GM18508 (cell line): ENCODE measurements at regions not wholly inside any gene's neighbourhood (a gene's known extent, or its start where the extent isn't known, plus 50 kb on each side); places are given as distances from the start of the nearest gene placed in this dataset.

Experiments used
- ATAC-seq: cut with Tn5 transposase; IDR thresholded peaks from one replicate; pipeline ENCODE4 v1.9.1; 2021; ENCODE audit warnings: moderate number of reproducible peaks; ENCODE audit not compliant: insufficient read depth, unreplicated experiment

DNA sequence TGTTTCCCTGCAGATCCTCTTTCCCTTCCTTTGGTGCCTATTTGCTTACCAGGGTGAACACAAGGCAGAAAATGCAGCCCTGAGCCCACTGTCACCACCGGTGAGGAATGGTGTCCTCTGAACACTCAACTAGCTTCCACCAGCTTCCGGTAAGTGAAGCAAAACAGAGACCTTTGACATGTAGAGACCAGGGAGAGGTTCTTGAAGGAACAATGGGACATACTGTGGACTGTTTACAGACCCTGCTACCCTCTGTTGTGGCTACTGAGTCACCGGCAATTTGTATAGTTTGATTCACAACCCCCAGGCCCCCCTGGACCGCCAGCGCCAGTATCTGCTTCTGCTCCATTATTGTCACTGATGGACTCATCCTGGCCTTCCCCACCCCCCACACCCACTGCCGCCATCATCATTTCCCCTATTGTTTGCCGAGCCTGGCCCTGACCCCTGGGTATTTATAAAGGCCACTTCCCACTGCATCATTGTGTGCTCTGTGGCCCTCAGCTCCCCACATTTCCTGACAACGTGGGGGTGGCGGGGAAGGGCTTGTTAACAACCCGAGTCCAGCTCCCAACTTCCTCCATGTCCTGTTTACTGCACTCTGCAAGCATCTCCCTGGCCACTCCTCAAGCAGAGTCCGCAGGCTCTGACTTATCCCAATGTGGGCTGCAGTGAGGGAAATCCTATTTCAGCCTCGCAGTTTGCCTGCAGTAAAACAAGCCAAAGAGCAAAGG lies 252.9 kb downstream of the ETS1 start:
- no peak for ATAC-seq

DNA sequence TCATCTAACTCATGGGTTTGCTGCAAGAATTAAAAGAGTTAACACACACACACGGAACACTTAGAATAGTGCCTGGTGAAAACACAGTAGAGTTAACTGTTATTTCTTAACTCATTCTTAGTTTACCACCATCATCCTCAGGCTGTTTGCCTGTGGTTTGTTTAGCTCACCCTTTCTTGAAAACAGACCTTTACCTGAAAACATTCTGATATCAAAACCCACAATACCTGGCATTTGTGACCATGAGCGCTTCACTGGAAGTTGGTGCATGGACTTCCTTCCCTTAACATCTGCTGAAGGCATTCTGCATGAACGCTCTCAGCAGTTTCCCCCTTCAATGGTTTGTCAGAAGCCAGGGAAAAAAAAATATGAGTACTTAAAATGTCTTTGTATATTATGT lies 256.0 kb downstream of the ETS1 start:
- no peak for ATAC-seq

DNA sequence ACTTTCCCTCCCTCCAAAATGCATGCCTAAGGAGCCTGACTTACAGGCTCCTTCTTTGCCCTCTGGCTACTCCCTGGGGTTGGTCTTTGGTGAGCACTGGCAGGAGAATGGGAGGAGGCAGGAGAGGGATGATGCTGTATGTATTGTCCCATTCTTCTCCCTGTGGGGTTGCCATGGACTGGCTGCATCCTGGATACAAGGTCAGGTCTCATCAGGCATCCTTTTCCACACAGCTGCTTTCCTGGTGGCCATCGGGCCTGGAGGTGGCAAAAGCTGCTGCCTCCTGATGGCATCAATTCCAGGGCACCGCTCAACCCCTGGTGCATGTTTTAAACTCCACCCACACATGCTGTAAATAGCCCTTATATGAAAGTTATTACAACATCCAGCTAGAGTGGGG lies 257.2 kb downstream of the ETS1 start:
- ATAC-seq, result no peak

DNA sequence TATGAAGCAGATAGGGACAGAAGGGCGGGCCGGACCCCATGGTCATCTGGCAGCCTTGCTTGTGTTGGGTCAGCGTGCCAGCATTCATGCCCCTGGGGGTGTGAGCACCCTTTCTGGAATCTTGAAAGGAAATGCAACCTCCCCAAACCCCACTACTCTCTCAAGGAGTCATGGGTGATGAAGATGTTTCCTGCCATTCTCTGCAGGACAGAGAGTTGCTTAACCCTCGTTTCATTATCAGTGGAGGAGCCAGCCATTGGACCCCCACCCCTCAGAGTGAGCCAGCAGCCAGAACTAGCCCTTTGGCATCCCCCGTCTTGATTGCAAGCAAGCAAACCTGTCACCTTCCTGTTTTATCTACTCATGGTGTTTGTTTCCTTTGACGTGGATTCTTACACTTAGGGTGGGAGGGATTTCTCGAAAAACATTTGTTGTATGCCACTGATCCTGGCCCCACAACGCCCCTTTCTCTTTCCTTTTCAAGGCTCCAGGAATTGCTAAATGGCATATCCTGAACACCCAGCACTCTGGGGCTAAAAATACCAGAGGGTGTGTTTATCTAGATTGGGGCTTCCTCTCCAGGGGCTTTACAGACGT lies 258.3 kb downstream of the ETS1 start:
- no peak for ATAC-seq

DNA sequence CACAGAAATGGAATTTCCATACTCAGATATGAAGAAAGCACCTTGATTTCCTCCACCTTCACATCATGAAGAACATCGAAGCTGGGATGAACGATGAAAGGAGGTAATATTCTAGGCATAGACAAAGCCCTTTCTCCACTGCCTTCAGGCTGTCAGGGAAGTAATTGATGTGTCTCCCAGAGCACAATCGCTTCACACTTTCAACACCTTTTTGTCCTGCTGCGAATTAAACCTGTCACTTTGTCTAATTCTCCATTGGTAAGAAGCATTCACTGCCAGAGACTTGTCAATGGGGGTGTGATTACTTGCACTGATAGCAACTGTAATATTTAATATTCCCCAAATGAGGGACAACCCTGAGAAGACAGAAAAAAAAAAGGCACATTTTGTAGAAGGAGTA lies 260.1 kb downstream of the ETS1 start:
- ATAC-seq, result no peak

DNA sequence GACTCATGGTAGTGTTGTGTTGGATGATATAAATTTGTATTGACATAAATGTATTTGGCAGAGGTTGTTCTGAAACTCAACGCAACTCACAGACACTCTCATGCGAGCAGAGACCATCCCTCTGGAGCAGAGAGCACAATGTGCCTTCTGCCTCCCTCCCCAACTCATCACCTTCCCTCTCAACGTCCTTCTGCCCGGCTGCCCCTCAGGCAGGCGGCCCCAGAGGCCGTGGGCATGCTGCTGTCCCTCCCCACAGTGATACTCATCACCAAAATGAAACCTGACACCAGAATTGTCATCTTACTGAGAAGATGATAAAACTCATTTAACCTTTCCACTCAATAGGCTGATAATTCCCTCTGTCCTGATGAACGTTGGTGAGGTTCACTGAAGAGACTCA lies 260.6 kb downstream of the ETS1 start:
- ATAC-seq, result no peak

DNA sequence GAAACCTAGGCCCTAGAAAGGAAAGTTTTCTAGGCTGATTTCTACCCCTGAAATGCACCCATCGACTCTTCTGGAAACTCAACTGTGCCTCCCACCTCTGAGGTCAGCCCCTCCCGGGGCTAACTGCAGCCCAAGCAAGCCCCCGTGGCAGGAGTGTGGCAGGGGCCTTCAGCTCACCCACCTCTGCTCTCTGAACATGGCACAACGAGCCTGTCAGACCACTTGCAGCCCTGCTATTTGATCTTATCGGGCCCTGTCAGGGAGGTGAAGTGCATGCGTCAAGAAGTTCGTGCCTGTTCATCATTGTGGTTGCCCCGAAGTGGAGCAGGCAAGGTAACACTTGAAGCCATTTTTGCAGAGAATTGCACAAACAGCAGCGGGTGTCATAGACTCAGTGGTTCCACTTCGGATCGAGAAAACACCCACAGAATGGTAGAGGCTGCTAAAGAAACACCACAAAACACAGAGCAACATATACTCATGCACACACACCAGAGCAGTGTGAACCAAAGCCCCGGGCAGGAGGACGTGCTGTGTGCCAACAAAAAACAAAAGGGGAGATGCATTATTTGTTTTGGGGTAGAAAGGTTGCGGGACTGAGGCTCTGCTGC lies 262.7 kb downstream of the ETS1 start:
- no peak for ATAC-seq

DNA sequence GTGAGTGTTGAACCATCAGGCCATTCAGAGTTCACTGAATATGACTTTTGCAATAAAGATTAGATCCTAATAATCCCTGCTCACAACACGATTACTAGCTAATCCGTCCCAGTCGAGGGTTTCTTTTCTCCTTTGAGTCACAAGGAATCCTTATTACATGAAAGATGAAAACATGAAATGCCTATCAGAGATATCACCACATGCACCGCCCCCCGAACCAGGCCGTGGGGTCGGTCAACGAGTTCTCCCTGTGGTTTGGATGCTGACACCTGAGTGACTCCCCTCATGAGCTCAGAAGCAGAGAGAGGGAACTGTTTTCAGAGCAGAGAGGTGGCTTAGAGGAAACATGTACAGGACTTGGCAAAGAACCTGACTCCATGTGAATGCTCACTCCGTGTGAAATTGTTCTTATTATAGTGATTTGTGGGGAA lies 263.3 kb downstream of the ETS1 start:
- ATAC-seq, result no peak

DNA sequence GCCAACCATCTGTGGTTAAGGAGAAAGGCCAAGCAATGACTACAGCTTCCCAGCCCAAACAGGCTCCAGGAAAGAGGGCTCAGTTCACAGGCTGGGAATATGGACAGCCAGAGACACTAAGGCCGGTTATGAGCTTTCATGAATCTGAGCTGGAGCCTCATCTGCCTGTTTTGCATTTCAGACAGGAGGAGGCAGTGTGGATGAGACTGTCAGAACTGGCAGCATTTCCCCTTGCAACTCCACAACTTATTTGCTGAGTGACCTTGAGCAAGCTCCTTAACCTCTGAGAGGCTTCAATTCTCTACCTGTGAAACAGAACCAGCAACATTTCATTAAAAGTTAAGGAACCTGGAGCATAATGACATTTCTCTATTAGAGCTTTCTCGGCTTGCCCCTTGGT lies 264.0 kb downstream of the ETS1 start:
- ATAC-seq, result no peak

DNA sequence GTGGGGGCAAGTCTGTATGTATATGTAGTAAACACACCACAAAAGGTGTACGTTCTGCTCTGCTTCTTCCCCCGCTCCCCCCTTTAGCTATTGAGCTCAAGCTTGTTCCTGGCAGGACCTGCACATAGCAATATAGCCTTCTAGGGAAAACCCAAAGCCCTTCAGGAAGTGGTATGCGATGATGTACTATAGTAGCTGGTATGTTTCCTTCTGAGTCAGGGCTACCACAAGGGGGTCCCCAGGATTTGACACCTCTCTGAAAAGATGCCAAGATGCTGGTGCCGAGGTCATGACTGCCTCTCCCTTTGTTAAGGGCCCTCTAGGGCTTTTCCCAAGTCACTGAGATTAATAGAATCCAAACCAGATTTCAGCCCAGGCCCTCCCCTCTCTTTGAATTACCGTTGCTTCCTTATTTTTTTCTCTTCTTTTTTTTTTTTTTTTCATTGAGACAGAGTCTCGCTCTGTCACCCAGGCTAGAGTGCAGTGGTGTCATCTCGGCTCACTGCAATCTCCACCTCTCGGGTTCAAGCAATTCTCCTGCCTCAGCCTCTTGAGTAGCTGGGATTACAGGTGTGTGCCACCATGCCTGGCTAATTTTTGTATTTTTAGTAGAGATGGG lies 268.4 kb downstream of the ETS1 start:
- peak; percentile 93 for ATAC-seq

DNA sequence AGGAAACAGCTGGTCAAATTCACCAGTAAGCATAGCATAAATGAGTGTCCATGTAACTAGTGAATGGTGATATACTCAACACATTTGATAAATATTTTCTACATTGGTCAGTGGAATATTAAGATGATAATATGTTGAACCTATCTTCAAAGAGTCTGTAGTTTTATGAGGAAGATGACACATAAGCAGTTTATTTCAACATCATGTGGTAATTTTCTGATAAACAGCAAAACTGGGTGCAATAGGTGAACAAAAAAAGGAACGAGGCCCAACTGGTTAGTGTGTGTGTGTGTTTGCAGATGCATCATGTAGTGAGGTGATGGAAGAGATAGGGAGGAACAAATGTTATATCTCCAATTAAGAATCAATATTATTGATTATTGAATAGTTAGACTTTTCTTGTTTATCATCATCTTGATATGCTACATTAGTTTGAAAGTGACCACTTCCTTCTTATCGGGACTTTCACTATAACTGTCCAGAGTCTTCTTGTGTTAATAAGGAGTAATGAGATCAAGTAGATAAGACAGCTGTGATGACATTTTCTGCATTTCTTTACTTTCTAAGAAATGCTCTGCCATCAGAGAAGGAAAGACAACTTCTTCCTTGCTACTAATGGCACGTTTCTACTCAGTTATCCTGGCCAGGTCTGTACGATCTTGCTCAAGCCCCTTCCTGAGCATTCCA lies 270.7 kb downstream of the ETS1 start:
- ATAC-seq, result no peak

DNA sequence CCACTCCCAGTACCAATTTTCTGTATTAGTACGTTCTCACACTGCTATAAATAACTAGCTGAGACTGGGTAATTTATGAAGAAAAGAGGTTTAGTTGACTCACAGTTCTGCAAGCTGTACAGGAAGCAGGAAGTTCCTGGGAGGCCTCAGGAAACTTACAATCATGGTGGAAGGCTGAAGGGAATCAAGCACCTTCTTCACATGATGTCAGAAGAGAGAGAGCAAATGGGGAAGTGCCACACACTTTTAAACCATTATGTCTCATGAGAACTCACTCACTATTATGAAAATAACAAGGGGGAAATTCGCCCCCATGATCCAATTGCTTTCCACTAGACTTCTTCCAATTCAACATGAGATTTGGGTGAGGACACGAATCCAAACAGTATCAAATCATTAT lies 271.4 kb downstream of the ETS1 start:
- ATAC-seq, result no peak

DNA sequence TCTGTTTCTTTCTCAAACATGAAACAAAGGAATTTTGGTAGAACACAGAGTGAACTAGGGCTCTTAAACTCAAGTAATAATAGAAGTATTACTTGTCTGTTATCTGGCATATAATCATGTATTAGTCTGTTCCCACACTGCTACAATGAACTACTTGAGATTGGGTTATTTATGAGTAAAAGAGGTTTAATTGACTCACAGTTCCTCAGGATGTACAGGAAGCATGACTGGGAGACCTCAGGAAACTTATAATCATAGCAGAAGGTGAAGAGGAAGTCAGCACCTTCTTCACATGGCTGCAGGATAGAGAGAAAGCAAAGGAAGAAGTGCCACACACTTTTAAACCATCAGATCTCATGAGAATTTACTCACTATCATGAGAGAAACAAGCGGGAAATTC lies 273.4 kb downstream of the ETS1 start:
- no peak for ATAC-seq

DNA sequence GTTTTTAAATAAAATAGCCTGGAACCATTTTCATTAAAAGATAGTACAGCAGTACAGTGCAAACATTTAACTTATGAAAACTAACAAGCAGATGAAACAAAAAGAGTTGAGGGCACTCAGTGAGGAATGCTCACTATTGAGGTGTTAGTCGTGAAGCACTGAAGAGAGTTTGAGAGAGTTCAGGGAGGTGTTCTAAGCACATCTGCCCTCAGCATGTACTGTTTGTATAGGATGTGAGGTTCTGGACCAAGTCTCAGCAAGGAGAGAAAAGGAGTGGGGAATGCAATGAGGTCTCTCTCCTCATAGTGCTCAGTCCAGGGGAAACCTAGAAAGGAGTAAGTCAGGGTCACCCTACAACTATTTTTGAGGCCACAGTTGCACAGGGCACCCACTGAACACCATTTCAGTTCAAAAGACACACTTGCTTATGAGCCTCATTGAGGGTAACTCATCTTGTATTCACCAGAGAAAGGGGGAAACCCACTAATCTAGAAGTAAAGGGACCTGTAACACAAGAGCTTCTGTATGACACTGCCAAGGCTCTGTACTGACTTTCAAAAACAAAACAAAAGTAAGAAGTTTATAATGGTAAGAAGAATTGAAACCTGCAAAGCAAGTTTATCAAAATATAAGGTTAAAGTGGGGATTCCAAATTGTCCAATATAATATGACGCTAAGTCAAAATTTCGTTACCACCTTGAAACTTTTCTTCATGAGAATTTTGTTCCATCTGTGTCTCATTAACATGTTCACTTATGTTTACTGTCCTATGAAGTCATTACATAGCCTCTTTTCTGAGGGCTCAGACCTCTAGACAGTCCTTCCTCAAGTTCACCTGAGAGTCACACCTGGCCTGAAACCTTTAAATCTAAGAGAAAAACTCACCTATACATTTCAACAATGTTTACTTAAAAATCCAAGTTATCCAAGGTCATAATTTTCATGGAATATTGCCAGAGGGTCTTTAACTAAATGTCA lies 275.3 kb downstream of the ETS1 start:
- ATAC-seq, result no peak

DNA sequence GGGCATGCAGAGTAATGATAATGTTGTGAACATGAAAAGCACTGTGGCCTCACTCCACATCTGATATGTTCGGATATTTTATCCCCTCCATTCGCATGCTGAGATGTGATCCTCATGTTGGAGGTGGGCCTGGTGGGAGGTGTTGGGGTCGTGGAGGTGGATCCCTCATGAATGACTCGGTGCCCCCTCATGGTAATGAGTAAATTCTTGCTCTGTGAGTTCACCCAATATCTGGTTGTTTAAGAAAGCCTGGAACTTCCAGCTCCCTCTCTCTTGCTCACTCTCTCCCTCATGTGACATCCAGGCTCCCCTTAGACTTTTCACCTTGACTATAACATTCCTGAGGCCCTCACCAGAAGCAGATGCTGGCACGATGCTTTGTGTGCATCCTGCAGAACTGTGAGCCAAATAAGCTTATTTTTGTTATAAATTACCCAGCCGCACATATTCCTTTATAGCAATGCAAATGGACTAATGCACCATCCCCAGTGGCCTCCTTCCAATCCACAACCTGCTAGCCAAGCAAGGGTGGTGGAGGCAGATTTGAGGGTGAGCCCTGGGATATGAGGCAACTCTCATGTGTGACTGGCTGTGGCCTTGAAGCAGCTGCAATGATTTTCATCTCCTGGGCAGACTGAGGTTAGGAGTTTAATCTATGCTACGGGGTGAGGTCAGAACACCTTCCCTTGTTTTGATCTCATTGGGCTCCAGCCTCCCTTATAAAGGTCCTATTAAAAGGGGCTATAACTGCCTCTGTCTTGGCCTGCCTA lies 276.5 kb downstream of the ETS1 start:
- no peak for ATAC-seq

DNA sequence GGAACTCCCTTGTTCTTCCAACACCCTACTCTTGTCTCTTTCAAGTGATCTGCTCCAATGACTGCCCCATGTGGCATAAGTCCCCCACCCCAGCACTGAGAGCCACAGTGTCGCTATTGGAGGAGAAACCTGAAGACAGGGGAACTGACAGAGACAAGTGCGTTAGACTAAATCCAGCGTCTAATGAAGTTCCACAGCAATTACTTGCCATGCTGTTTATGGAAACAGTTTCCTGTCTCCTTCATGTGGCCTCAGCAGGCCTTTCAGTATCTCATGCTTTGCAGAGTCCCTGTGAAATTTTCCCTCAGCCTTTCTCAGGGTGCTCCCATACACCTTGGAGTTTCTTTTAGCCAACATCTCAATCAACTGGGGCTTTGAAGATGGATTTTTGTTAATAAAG lies 277.4 kb downstream of the ETS1 start:
- ATAC-seq, result no peak

DNA sequence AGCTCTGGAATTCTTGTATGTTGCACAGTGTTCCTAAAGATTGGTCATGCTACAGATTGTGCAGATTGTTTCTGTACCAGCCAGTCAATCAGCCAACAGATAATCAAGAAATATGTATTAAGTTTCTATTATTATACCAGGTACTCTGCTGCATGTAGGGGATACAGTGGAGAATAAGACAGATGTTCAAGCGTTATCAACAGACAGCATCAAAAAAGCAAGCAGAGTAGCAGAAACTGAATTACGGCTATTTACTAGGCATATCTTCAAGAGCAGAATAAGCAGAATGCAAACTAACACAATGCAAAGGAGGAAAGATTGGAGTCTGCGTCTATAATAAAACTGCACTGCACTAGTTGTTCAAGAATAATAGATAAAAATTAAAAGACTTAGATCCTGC lies 278.6 kb downstream of the ETS1 start:
- ATAC-seq, result no peak

DNA sequence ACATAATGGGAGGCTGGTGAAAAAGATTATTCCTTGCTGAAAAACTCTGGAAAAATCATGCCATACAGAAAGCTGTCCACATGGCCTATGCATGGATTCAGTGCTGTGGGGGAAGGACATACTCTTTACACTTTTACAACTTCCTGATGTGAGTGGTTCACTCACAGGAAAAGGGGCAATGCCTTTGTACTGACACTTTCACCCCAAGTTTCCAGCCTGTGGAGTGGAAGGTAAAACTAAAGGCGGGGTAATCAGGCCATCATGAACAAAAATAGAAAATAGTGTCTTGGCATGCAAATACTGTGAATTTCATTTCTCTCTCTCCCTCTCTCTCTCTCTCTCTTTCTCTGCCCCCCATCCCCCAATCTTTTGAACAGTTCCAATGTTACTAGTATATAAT lies 281.8 kb downstream of the ETS1 start:
- ATAC-seq, result no peak
